GM13977 (cell line): ENCODE measurements at regions not wholly inside any gene's neighbourhood (a gene's known extent, or its start where the extent isn't known, plus 50 kb on each side); places are given as distances from the start of the nearest gene placed in this dataset.

Experiments used
- DNase-seq: peaks from one replicate; pipeline ENCODE4 v3.0.0; 2012; ENCODE audit warnings: low spot score
- in situ Hi-C: fragments of 300-500 bp; cut with MboI; formaldehyde crosslinking; loops from one replicate; pipeline ENCODE4 v1.12.0; 2022; ENCODE audit warnings: low sequenced_read_pairs, low pct_unique_long_range_greater_than_20kb, mixed read lengths, inconsistent platforms; ENCODE audit not compliant: unreplicated experiment
- TF ChIP-seq, protein P1 (sequence below): IDR thresholded peaks from 2 replicates; pipeline ENCODE4 v1.5.1; 2012; ENCODE audit warnings: mild to moderate bottlenecking, control low read depth; ENCODE audit not compliant: insufficient read depth; ENCODE audit errors: extremely low read depth, missing control alignments

DNA sequence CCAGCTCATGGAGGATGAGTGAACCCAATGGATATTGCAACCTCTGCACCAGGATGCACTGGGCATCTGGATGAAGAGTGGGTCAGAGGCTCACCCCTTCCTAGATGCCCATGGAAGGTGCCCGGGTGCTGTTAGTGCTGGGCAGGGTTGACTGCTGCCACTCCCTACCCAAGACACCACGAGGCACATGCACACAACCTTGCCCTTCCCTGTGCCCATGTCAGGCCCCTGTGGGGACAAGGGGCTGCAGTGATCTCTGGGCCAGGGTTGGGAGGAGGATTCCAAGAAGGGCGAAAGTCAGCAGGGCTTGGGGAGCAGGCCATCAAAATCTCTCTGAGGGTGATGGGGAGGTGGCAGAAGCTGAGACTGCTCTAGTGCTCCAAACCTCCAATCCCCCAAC, 309.7 kb upstream of the ST6GAL2 start:
- TF ChIP-seq, protein P1, sequence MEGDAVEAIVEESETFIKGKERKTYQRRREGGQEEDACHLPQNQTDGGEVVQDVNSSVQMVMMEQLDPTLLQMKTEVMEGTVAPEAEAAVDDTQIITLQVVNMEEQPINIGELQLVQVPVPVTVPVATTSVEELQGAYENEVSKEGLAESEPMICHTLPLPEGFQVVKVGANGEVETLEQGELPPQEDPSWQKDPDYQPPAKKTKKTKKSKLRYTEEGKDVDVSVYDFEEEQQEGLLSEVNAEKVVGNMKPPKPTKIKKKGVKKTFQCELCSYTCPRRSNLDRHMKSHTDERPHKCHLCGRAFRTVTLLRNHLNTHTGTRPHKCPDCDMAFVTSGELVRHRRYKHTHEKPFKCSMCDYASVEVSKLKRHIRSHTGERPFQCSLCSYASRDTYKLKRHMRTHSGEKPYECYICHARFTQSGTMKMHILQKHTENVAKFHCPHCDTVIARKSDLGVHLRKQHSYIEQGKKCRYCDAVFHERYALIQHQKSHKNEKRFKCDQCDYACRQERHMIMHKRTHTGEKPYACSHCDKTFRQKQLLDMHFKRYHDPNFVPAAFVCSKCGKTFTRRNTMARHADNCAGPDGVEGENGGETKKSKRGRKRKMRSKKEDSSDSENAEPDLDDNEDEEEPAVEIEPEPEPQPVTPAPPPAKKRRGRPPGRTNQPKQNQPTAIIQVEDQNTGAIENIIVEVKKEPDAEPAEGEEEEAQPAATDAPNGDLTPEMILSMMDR: no peak
- in situ Hi-C loops: no loop called here
- DNase-seq: no peak

DNA sequence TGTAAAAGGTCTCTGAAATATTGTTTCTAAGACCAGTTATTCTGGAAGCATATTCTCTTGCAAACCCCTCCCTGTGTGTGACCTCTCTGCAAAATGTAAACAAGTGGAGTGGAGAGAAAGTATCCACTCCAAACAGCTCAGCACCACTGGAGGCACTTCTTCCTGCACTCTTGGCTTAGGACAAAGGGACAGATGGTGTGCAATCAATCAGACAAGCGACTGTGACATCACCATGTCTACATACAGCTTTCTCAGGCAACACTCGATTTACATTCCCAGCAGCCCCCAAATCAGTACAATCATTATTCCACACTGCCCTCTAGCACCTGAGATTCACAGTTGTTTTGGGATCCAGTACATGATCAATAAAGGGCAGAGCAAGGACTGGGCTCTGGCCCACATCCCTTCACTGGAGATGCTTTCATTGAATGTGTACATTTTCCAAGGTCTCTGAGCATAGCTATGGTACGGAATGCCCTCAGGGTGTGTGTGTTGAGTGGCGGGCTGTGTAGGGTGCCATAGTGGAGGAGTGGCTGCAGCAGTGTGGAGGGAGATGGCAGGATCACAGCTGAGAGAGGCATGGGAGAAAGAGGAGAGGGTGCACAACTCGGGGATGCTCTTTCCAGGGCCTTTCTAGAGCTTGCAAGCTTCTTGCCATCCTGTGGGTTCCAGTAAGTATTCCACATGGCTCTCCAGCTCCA, 311.8 kb upstream of the ST6GAL2 start:
- DNase-seq: no peak
- in situ Hi-C loops: no loop called here
- TF ChIP-seq, protein P1: no peak

DNA sequence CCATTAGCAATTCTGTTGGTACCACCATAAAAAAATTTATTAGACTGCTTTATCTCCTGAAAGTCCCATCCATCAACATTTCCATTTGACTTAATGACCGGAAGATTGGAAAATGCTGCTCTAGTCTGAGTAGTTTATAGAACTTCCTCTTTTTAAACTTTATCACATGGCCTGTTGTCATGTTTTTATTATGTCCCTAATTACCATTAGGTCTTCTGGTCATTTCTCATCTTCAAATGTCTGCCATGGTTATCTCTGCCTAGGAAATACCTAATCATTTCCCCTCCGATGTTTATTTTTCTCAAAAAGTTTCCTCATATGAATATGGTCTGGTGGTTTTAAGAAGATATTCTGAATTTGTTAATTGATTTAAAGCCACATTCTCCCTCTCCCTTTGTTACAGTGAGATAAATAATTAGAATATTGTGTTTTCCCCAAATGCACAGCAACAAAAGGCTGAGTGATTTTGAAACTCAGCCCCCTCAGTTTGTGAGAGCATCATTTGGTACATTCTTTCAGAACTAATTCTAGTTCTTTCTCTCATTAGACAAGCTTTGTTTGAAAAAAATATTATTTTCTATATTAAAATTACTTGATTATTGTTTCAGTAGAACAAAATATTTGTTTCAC, 317.1 kb upstream of the ST6GAL2 start:
- DNase-seq: peak; percentile 5
- TF ChIP-seq, protein P1: no peak
- in situ Hi-C loops: no loop called here

DNA sequence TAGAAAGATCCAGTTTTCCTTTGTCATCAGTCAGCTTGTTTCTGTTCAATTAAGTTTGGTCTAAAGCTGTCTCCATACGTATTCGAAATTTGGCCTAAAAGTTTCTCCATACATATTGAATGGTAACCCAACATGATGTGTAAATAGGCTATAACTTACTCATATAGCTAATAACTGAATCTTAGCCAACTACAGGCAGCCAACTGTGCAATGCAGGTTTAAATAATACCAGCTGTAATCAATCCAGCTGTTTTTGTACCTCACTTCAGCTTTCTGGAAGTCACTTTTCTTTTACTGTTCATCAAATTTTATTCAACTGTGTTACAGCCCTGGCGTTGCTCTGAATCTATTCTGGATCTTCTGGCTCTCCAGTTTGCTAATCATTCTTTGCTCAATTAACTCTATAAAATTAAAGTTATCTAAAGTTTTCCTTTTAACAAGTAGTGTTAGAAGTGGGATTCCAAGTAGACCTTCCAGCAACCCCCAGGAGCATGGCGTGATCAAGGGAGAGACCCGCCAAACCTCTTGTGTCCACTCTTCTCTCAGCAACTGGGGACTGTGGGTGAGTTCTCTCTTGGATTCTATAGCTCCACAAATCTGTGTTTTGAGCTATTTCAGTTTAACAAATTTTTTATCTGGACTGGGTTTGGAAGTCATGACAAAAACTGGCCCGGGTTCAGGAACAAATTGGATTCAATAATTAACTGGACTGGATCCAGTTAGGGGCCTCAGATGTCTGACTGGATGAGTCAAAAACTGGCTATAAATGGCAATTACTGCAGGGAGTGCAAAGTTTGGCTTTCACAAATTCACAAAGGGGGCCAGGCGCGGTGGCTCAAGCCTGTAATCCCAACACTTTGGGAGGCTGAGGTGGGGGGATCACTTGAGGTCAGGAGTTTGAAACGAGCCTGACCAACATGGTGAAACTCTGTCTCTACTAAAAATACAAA, 329.7 kb upstream of the ST6GAL2 start:
- DNase-seq: no peak
- TF ChIP-seq, protein P1: no peak
- in situ Hi-C loops: no loop called here

DNA sequence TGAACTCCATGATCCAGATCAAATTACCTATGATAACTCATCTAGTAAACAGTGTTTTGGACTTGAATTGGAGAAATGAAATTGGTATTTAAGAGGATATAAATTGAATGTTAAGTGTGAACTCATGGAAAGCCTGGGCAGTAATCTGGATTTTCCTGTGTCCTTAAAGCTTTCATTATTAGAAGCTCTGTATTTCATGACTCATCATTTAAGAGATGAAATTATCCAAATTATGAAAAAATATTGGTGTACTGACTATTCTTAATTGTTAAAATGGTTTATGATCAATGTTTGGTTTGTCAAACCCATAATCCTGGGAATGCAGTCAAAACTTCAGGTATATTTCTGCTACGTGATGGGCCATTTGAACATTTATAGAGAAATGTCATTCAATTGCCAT, 332.2 kb upstream of the ST6GAL2 start:
- TF ChIP-seq, protein P1: no peak
- in situ Hi-C loops: no loop called here
- no peak for DNase-seq

DNA sequence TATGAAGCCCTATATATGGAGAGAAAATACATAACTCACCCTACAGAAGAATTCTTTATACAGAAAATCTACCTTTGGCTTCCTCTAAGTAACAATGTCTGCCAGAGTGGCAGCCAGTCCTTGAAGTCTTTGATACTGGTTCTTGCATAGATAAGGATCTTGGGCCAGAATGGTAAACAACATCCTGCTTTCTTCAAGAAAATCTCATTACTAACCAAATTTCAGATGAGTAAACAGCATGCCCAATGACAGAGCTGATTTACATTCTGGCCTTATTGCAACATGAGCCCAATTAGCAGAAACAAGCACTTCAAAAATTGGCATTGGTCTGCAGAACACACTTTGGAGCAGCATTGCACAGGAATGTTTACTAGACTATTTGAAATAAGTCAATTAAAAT, 336.5 kb upstream of the ST6GAL2 start:
- in situ Hi-C loops: no loop called here
- no peak for DNase-seq
- TF ChIP-seq, protein P1: no peak
